Natural killer cell (primary cell): ENCODE measurements at regions not wholly inside any gene's neighbourhood (a gene's known extent, or its start where the extent isn't known, plus 50 kb on each side); places are given as distances from the start of the nearest gene placed in this dataset.

ENCODE experiments used
- ATAC-seq, 3 donors: fragments of 150-1000 bp in 2 of 3; fragments of 200-7000 bp in 1 of 3; cut with Tn5 transposase; 1 replicate in 1 of 3; 2 replicates in 2 of 3; pipeline ENCODE4 v1.10.0; 2021; ENCODE audit warnings: mild to moderate bottlenecking in 2 of 3, moderate library complexity in 2 of 3
- DNase-seq, 2 donors: peaks; one replicate each; pipeline versions ENCODE4 v3.0.0 to v3.0.0-alpha.2; 2013 to 2021; ENCODE audit warnings: mixed read lengths in 1 of 2
- H3K27ac ChIP-seq: one replicate; pipeline ENCODE4 v1.5.1; 2013; ENCODE audit warnings: mild to moderate bottlenecking, low read length
- H3K27me3 ChIP-seq: one replicate; pipeline ENCODE4 v1.6.1; 2013; ENCODE audit warnings: low read length; ENCODE audit not compliant: control insufficient read depth, insufficient read depth
- H3K36me3 ChIP-seq: one replicate; pipeline ENCODE4 v1.6.1; 2013; ENCODE audit warnings: low read length; ENCODE audit not compliant: control insufficient read depth, insufficient read depth
- H3K4me1 ChIP-seq: one replicate; pipeline ENCODE4 v1.6.1; 2013; ENCODE audit warnings: low read length; ENCODE audit not compliant: control insufficient read depth, insufficient read depth
- H3K4me3 ChIP-seq: one replicate; pipeline ENCODE4 v1.5.1; 2013; ENCODE audit warnings: low read length
- H3K9me3 ChIP-seq: one replicate; pipeline ENCODE4 v1.6.1; 2013; ENCODE audit warnings: low read length; ENCODE audit not compliant: control insufficient read depth, insufficient read depth
- H3K27ac Mint-ChIP-seq, 2 donors: one replicate each; pipeline ENCODE4 v1.8.0; 2022; ENCODE audit warnings: mild to moderate bottlenecking in 2 of 2, mixed read lengths in 2 of 2, moderate library complexity in 1 of 2
- H3K27me3 Mint-ChIP-seq, 2 donors: one replicate each; pipeline ENCODE4 v1.8.0; 2022; ENCODE audit warnings: low read depth in 2 of 2, mixed read lengths in 2 of 2
- H3K36me3 Mint-ChIP-seq: one replicate; pipeline ENCODE4 v1.8.0; 2022; ENCODE audit warnings: mixed read lengths
- H3K4me1 Mint-ChIP-seq, 2 donors: one replicate each; pipeline ENCODE4 v1.8.0; 2022; ENCODE audit warnings: mixed read lengths in 2 of 2
- H3K4me3 Mint-ChIP-seq: one replicate; pipeline ENCODE4 v1.8.0; 2022; ENCODE audit warnings: mild to moderate bottlenecking, moderate library complexity, mixed read lengths
- H3K9me3 Mint-ChIP-seq, 2 donors: one replicate each; pipeline ENCODE4 v1.8.0; 2022; ENCODE audit warnings: mixed read lengths in 2 of 2
- WGBS: methylation state at CpG from one replicate; pipeline ENCODE4 v1.1.7; 2013; ENCODE audit warnings: missing lambda C conversion rate; ENCODE audit not compliant: insufficient coverage; 5-methylcytosine and 5-hydroxymethylcytosine counted together
- intact Hi-C: fragments of 100-400 bp; cut with micrococcal nuclease; formaldehyde crosslinking; loops from one replicate; pipeline ENCODE4 v1.14.2; 2022
- TF ChIP-seq, protein P1 (sequence below): fragments of 200-600 bp; IDR thresholded peaks from one replicate; pipeline ENCODE4 v1.8.0; 2022; ENCODE audit warnings: antibody characterized with exemption

DNA sequence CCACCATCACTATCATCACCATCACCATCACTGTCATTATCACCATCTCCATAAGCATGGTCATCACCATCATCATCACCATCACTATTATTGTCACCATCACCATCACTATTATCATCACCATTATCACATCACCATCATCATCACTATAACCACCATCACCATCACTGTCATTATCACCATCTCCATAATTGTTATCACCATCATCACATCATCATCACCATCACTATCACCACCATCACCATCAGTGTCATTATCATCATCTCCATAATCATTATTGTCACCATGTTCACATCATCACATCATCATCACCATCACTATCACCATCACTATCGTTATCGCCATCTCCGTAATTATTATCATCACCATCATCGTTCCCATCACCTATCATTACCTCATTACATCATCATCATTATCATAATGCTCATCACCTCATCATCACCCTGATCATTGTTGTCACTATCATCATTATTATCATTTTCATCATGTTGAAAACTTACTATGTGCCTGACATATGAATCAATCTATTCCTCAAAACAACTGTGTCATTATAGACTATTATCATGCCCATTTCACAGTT lies 280.3 kb upstream of the HS6ST1 start:
- DNase-seq: no peak
- Mint-ChIP-seq H3K27ac (no peak overlapping the region), H3K27me3 (no peaks in the 10 kb centered on the region), H3K4me1 (no peaks in the 10 kb centered on the region), H3K36me3 (no peaks in the 10 kb centered on the region), H3K4me3 (no peak overlapping the region), H3K9me3 (no peaks in the 10 kb centered on the region)
- no peak overlapping the region for H3K27ac ChIP-seq
- no peaks in the 10 kb centered on the region for H3K27me3 ChIP-seq
- H3K4me3 ChIP-seq: no peak overlapping the region
- ATAC-seq: no peak
- TF ChIP-seq, protein P1, sequence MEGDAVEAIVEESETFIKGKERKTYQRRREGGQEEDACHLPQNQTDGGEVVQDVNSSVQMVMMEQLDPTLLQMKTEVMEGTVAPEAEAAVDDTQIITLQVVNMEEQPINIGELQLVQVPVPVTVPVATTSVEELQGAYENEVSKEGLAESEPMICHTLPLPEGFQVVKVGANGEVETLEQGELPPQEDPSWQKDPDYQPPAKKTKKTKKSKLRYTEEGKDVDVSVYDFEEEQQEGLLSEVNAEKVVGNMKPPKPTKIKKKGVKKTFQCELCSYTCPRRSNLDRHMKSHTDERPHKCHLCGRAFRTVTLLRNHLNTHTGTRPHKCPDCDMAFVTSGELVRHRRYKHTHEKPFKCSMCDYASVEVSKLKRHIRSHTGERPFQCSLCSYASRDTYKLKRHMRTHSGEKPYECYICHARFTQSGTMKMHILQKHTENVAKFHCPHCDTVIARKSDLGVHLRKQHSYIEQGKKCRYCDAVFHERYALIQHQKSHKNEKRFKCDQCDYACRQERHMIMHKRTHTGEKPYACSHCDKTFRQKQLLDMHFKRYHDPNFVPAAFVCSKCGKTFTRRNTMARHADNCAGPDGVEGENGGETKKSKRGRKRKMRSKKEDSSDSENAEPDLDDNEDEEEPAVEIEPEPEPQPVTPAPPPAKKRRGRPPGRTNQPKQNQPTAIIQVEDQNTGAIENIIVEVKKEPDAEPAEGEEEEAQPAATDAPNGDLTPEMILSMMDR: no peak
- H3K4me1 ChIP-seq: no peaks in the 10 kb centered on the region
- H3K9me3 ChIP-seq: no peaks in the 10 kb centered on the region
- intact Hi-C loops: no loop called here
- no peaks in the 10 kb centered on the region for H3K36me3 ChIP-seq
- 95% methylated on average over 4 of the region's 4 CpGs for WGBS

DNA sequence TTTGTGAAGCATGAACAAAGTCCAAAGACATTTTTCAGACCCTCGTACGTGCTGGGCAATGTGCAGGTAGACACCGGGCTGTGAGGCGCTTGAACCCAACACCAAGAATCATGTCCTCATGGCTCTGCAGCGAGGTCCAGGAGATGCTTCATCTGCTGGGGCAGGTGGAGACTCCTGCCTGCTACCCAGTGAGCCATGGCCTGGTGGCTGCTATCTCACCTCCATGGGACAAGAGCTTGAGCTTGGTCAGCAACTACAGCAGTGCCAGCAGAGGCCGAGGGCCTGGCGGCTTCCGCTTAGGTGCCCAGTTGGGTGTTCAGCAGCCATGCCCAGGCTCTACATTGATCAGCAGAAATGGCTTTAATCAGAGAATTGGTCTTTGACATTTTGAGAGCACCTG lies 281.0 kb upstream of the HS6ST1 start:
- H3K9me3 Mint-ChIP-seq: no peaks in the 10 kb centered on the region
- intact Hi-C loops: no loop called here
- no peaks in the 10 kb centered on the region for H3K4me1 Mint-ChIP-seq
- Histone ChIP-seq H3K36me3 (no peaks in the 10 kb centered on the region), H3K4me3 (no peak overlapping the region), H3K27ac (no peak overlapping the region), H3K27me3 (no peaks in the 10 kb centered on the region), H3K4me1 (no peaks in the 10 kb centered on the region), H3K9me3 (no peaks in the 10 kb centered on the region)
- 94% methylated on average over 8 of the region's 8 CpGs for WGBS
- H3K27ac Mint-ChIP-seq: no peak overlapping the region
- TF ChIP-seq, protein P1: no peak
- DNase-seq (no peak), ATAC-seq (no peak)
- H3K4me3 Mint-ChIP-seq: no peak overlapping the region
- H3K36me3 Mint-ChIP-seq: no peaks in the 10 kb centered on the region
- H3K27me3 Mint-ChIP-seq: no peaks in the 10 kb centered on the region

DNA sequence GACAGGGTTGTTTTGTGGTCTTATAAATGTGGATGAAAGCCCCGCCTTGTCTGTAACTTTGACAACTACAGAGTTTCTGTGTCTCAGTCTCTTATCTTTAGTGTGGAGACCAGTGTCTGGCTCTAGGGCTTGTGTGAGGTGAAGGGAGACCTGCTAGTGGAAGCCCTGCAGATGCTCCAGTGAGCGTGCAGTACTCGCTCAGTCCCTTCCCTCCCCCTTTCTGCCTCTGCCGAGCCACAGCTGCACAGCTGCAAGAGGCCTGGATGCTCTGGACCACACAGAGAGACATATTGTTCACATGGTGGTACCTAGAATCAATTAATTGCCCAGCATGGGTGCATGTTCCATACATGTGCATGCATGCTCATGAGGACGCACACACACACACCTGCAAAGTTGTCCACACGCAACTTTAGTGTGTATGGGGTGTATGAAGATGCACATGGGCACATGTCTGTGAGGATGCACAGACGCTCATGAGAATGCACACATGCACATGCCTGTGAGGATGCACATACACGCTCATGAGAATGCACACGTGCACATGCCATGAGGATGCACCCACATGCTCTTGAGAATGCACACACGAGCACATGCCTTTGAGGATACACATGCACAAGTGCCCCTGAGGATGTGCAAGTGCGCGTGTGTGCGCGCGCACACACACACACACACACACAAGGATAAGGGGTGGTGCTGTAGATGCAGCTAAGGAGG lies 282.1 kb upstream of the HS6ST1 start:
- Histone ChIP-seq H3K4me3 (no peak overlapping the region), H3K27ac (no peak overlapping the region), H3K9me3 (no peaks in the 10 kb centered on the region), H3K36me3 (no peaks in the 10 kb centered on the region), H3K4me1 (no peaks in the 10 kb centered on the region), H3K27me3 (no peaks in the 10 kb centered on the region)
- ATAC-seq (no peak), DNase-seq (no peak)
- Mint-ChIP-seq H3K27me3 (no peaks in the 10 kb centered on the region), H3K4me1 (no peaks in the 10 kb centered on the region), H3K36me3 (no peaks in the 10 kb centered on the region), H3K27ac (no peak overlapping the region), H3K9me3 (no peaks in the 10 kb centered on the region), H3K4me3 (no peak overlapping the region)
- WGBS: 69% methylated on average over 10 of the region's 15 CpGs
- intact Hi-C loops: no loop called here
- TF ChIP-seq, protein P1: no peak
